GM19455 (cell line): ENCODE measurements at regions not wholly inside any gene's neighbourhood (a gene's known extent, or its start where the extent isn't known, plus 50 kb on each side); places are given as distances from the start of the nearest gene placed in this dataset.
"Not testable (repeated sequence)": the region's sequence is repeated elsewhere in the genome, so short reads cannot be mapped to it uniquely, and the experiment has no call there.

Experiments used
- ATAC-seq: cut with Tn5 transposase; IDR thresholded peaks from one replicate; pipeline ENCODE4 v1.9.1; 2021; ENCODE audit not compliant: unreplicated experiment

GRCh38 chr15:100766243-100767000 is 113.2 kb upstream of the ALDH1A3 start:
- no peak for ATAC-seq

- no peak for ATAC-seq
Observed at GRCh38 chr15:100767001-100767825, 112.4 kb upstream of the ALDH1A3 start.

- no peak for ATAC-seq
Observed at GRCh38 chr15:100768501-100768931, 111.1 kb upstream of the ALDH1A3 start.

GRCh38 chr15:100769043-100769974 is 110.3 kb upstream of the ALDH1A3 start:
- ATAC-seq = no peak

GRCh38 chr15:100769975-100770340 is 109.7 kb upstream of the ALDH1A3 start:
- ATAC-seq = no peak

GRCh38 chr15:100770661-100771584 is 108.7 kb upstream of the ALDH1A3 start:
- no peak for ATAC-seq

- no peak for ATAC-seq
Observed at GRCh38 chr15:100771746-100772145, 107.9 kb upstream of the ALDH1A3 start.

- ATAC-seq = no peak
Observed at GRCh38 chr15:100772478-100772877, 107.2 kb upstream of the ALDH1A3 start.

GRCh38 chr15:100772892-100773520 is 106.6 kb upstream of the ALDH1A3 start:
- ATAC-seq = no peak

GRCh38 chr15:100774044-100774443 is 105.6 kb upstream of the ALDH1A3 start:
- not testable (repeated sequence) for ATAC-seq

- ATAC-seq = no peak
Observed at GRCh38 chr15:100775581-100776185, 103.9 kb upstream of the ALDH1A3 start.

GRCh38 chr15:100777821-100778220 is 101.8 kb upstream of the ALDH1A3 start:
- ATAC-seq = no peak

- no peak for ATAC-seq
Observed at GRCh38 chr15:100778831-100779288, 100.8 kb upstream of the ALDH1A3 start.

- ATAC-seq = no peak
Observed at GRCh38 chr15:100779331-100780207, 100.1 kb upstream of the ALDH1A3 start.

- no peak for ATAC-seq
Observed at GRCh38 chr15:100780208-100780800, 99.3 kb upstream of the ALDH1A3 start.

- no peak for ATAC-seq
Observed at GRCh38 chr15:100781061-100781960, 98.3 kb upstream of the ALDH1A3 start.
